ENCODE measurements at regions not wholly inside any gene's neighbourhood (a gene's known extent, or its start where the extent isn't known, plus 50 kb on each side); places are given as distances from the start of the nearest gene placed in this dataset.

- no peak for TF ChIP-seq CTCF (IDR thresholded peaks at IDR 0.05)
- no peak for TF ChIP-seq POLR2AphosphoS5 (IDR thresholded peaks at IDR 0.05)
Observed at GRCh38 chr2:79393107-79393685, 119.7 kb upstream of the CTNNA2 start.
